GM23248 (cell line): ENCODE measurements at regions not wholly inside any gene's neighbourhood (a gene's known extent, or its start where the extent isn't known, plus 50 kb on each side); places are given as distances from the start of the nearest gene placed in this dataset.

Source experiments
- EZH2 ChIP-seq: fragments of 200-600 bp; sonication (generic); IDR thresholded peaks from 2 replicates; pipeline ENCODE4 v1.6.1; 2018; ENCODE audit warnings: antibody characterized with exemption, mild to moderate bottlenecking; ENCODE audit not compliant: insufficient read depth, poor library complexity, severe bottlenecking
- EZH2phosphoT487 ChIP-seq: fragments of 200-600 bp; sonication (generic); IDR thresholded peaks from 2 replicates; pipeline ENCODE4 v1.6.1; 2018; ENCODE audit warnings: antibody characterized with exemption, moderate library complexity, mild to moderate bottlenecking, low read depth; ENCODE audit not compliant: insufficient read depth

- TF ChIP-seq EZH2phosphoT487 (no peak), EZH2 (no peak)
These were observed 155.2 kb upstream of the PIK3R1 start for GRCh38 chr5:68060382-68060781.
